Hepatocyte (in vitro differentiated cells): ENCODE measurements at regions not wholly inside any gene's neighbourhood (a gene's known extent, or its start where the extent isn't known, plus 50 kb on each side); places are given as distances from the start of the nearest gene placed in this dataset.

ENCODE experiments used
- DNase-seq: peaks from one replicate; pipeline ENCODE4 v3.0.0-alpha.2; 2016; ENCODE audit warnings: low spot score
- H2AFZ ChIP-seq: fragments of 200-600 bp; sonication (generic); 2 replicates; pipeline ENCODE4 v1.6.0; 2016; ENCODE audit warnings: antibody characterized with exemption, mild to moderate bottlenecking
- H3K27ac ChIP-seq: fragments of 200-600 bp; sonication (generic); 2 replicates; pipeline ENCODE4 v1.5.1; 2016; ENCODE audit warnings: mild to moderate bottlenecking
- H3K27me3 ChIP-seq: fragments of 200-600 bp; sonication (generic); 2 replicates; pipeline ENCODE4 v1.6.1; 2016
- H3K36me3 ChIP-seq: fragments of 200-600 bp; sonication (generic); replicated peaks from 2 replicates; pipeline ENCODE4 v1.5.1; 2016; ENCODE audit warnings: low read depth; ENCODE audit not compliant: insufficient read depth
- H3K4me1 ChIP-seq: fragments of 200-600 bp; sonication (generic); 2 replicates; pipeline ENCODE4 v1.5.1; 2016; ENCODE audit warnings: mild to moderate bottlenecking, moderate library complexity; ENCODE audit not compliant: insufficient read depth
- H3K4me2 ChIP-seq: fragments of 200-600 bp; sonication (generic); 2 replicates; pipeline ENCODE4 v1.6.0; 2016
- H3K4me3 ChIP-seq: fragments of 200-600 bp; sonication (generic); 2 replicates; pipeline ENCODE4 v1.5.1; 2016; ENCODE audit warnings: mild to moderate bottlenecking
- H3K79me2 ChIP-seq: fragments of 200-600 bp; sonication (generic); 2 replicates; pipeline ENCODE4 v1.6.0; 2017; ENCODE audit warnings: mild to moderate bottlenecking
- H3K9me2 ChIP-seq: fragments of 200-600 bp; sonication (generic); replicated peaks from 2 replicates; pipeline ENCODE4 v1.6.0; 2017; ENCODE audit warnings: mild to moderate bottlenecking; ENCODE audit not compliant: insufficient read depth
- H3K9me3 ChIP-seq: fragments of 200-600 bp; sonication (generic); 2 replicates; pipeline ENCODE4 v1.5.1; 2016; ENCODE audit warnings: low read depth, mild to moderate bottlenecking
- H4K20me1 ChIP-seq: fragments of 200-600 bp; sonication (generic); 2 replicates; pipeline ENCODE4 v1.6.0; 2016; ENCODE audit warnings: mild to moderate bottlenecking; ENCODE audit not compliant: insufficient read depth, poor library complexity, severe bottlenecking
- EZH2 ChIP-seq: fragments of 200-600 bp; sonication (generic); IDR thresholded peaks from 2 replicates; pipeline ENCODE4 v1.6.1; 2016; ENCODE audit warnings: antibody characterized with exemption, mild to moderate bottlenecking, borderline replicate concordance
- EZH2phosphoT487 ChIP-seq: fragments of 200-600 bp; sonication (generic); IDR thresholded peaks from one replicate; pipeline ENCODE4 v1.6.1; 2018; ENCODE audit warnings: antibody characterized with exemption, mild to moderate bottlenecking, low read depth, moderate library complexity; ENCODE audit not compliant: unreplicated experiment, severe bottlenecking
- WGBS: methylation state at CpG from one replicate; pipeline ENCODE4 v1.1.6; 2016; ENCODE audit warnings: low lambda C conversion rate; ENCODE audit errors: missing lambda C conversion rate; 5-methylcytosine and 5-hydroxymethylcytosine counted together
- TF ChIP-seq, protein P1 (sequence below): fragments of 200-600 bp; sonication (generic); IDR thresholded peaks from 2 replicates; pipeline ENCODE4 v1.5.1; 2016; ENCODE audit warnings: antibody characterized with exemption, mild to moderate bottlenecking; ENCODE audit not compliant: poor library complexity

- Histone ChIP-seq H3K9me2 (no peaks in the 10 kb centered on the region), H3K4me3 (no peak overlapping the region), H3K9me3 (no peaks in the 10 kb centered on the region), H3K4me2 (no peak overlapping the region), H4K20me1 (no peaks in the 10 kb centered on the region), H3K27ac (no peak overlapping the region), H2AFZ (no peak overlapping the region), H3K79me2 (no peaks in the 10 kb centered on the region), H3K4me1 (no peaks in the 10 kb centered on the region), H3K27me3 (no peaks in the 10 kb centered on the region), H3K36me3 (no peaks in the 10 kb centered on the region)
- TF ChIP-seq EZH2phosphoT487 (no peak), EZH2 (no peak)
- TF ChIP-seq, protein P1, sequence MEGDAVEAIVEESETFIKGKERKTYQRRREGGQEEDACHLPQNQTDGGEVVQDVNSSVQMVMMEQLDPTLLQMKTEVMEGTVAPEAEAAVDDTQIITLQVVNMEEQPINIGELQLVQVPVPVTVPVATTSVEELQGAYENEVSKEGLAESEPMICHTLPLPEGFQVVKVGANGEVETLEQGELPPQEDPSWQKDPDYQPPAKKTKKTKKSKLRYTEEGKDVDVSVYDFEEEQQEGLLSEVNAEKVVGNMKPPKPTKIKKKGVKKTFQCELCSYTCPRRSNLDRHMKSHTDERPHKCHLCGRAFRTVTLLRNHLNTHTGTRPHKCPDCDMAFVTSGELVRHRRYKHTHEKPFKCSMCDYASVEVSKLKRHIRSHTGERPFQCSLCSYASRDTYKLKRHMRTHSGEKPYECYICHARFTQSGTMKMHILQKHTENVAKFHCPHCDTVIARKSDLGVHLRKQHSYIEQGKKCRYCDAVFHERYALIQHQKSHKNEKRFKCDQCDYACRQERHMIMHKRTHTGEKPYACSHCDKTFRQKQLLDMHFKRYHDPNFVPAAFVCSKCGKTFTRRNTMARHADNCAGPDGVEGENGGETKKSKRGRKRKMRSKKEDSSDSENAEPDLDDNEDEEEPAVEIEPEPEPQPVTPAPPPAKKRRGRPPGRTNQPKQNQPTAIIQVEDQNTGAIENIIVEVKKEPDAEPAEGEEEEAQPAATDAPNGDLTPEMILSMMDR = no peak
- 100% methylated on average over 1 of the region's 1 CpG for WGBS
- no peak for DNase-seq
These were observed 312.7 kb upstream of the NCAM2 start for GRCh38 chr21:20685475-20685874.

DNA sequence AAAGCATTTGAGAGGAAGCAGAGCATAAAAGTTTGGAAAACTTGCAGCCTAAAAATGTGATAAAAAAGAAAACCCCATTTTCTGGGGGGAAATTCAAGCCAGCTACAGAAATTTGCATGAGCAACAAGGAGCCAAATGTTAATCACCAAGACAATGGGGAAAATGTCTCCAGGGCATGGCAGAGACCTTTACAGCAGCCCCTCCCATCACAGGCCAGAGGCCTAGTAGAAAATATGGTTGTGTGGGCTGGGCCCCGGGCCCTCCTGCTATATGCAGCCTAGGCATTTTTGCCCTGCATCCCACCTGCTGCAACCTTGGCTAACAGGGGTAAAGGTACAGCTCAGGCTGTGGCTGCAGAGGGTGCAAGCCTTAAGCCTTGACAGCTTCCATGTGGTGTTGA, 299.6 kb upstream of the NCAM2 start:
- H2AFZ ChIP-seq = no peak overlapping the region
- H3K36me3 ChIP-seq = no peaks in the 10 kb centered on the region
- H3K27me3 ChIP-seq = no peaks in the 10 kb centered on the region
- H3K4me1 ChIP-seq = no peaks in the 10 kb centered on the region
- no peak overlapping the region for H3K4me2 ChIP-seq
- TF ChIP-seq, protein P1 = no peak
- no peak for TF ChIP-seq EZH2
- no peaks in the 10 kb centered on the region for H4K20me1 ChIP-seq
- H3K27ac ChIP-seq = no peak overlapping the region
- DNase-seq = no peak
- WGBS = 78% methylated on average over 1 of the region's 1 CpG
- H3K9me3 ChIP-seq = no peaks in the 10 kb centered on the region
- no peaks in the 10 kb centered on the region for H3K9me2 ChIP-seq
- H3K79me2 ChIP-seq = no peaks in the 10 kb centered on the region
- no peak overlapping the region for H3K4me3 ChIP-seq

DNA sequence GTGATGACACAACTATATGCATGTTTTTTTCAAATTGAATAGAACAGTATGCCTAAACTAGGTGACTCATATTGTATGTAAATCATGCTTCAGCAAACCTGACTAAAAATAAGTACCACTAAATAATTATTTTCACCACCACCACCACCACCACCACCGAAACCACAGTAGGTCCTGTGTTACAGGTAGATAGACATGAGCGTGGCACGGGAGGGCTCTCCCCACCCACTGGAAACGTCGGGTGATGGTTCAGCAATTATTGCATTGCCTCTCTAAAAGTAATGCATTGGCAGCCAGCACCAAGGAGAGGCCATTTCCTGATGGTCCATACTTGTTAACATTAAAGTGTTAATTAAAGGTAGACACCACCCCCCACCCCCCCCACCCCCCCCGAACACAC, 297.0 kb upstream of the NCAM2 start:
- Histone ChIP-seq H2AFZ (no peak overlapping the region), H3K4me3 (no peak overlapping the region), H3K9me3 (no peaks in the 10 kb centered on the region), H3K4me2 (no peak overlapping the region), H4K20me1 (no peaks in the 10 kb centered on the region), H3K27me3 (no peaks in the 10 kb centered on the region), H3K9me2 (no peaks in the 10 kb centered on the region), H3K27ac (no peak overlapping the region), H3K79me2 (no peaks in the 10 kb centered on the region), H3K4me1 (no peaks in the 10 kb centered on the region), H3K36me3 (no peaks in the 10 kb centered on the region)
- TF ChIP-seq, protein P1 = no peak
- TF ChIP-seq EZH2 = no peak
- no peak for TF ChIP-seq EZH2phosphoT487
- DNase-seq = no peak
- 91% methylated on average over 4 of the region's 6 CpGs for WGBS

DNA sequence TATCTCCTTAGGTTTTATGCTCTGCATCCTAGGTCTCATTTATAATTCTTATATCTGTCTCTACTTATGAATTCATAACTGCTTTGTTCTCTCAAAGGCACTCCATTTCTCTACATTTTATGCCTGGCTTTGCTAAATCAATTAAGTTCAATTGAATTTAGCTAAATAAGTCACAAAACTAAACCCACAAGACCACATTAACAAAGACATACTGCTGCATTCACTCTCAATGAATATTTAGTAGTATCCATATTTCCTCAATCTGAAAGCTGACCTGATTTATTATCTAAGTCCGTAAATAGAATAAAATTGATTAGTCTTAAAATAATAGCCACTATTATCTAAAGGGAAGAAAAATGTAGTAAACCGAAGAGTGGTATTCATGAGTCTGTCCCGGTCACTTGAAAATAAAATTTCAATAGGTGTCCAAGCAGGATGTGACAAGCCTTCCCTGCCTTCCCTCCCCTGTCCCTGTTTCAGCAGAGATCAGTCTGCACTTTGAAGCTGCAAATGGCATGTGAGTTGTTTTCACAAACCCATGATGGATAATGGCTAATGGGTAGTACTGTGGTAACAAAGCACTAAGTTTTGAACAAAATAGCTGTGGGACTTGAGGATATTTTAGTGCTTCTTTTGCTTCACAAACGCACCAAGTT, 295.0 kb upstream of the NCAM2 start:
- H3K36me3 ChIP-seq = no peaks in the 10 kb centered on the region
- no peaks in the 10 kb centered on the region for H3K27me3 ChIP-seq
- no peak overlapping the region for H3K27ac ChIP-seq
- 78% methylated on average over 4 of the region's 4 CpGs for WGBS
- H2AFZ ChIP-seq = no peak overlapping the region
- H3K79me2 ChIP-seq = no peaks in the 10 kb centered on the region
- TF ChIP-seq EZH2 (no peak), EZH2phosphoT487 (no peak)
- TF ChIP-seq, protein P1 = no peak
- no peak for DNase-seq
- H3K4me3 ChIP-seq = no peak overlapping the region
- no peak overlapping the region for H3K4me2 ChIP-seq
- no peaks in the 10 kb centered on the region for H3K4me1 ChIP-seq
- H3K9me3 ChIP-seq = no peaks in the 10 kb centered on the region
- no peaks in the 10 kb centered on the region for H4K20me1 ChIP-seq
- H3K9me2 ChIP-seq = no peaks in the 10 kb centered on the region
